ENCODE measurements at regions not wholly inside any gene's neighbourhood (a gene's known extent, or its start where the extent isn't known, plus 50 kb on each side); places are given as distances from the start of the nearest gene placed in this dataset.

GRCh38 chr3:152196782-152197181, 71.9 kb upstream of the MBNL1 start:
- Histone ChIP-seq H3K9me3 (ENCODE audit: control insufficient read depth in 2 of 2, low read length in 2 of 2) (no peaks in the 10 kb centered on the region), H3K36me3 (ENCODE audit: control insufficient read depth in 2 of 2, insufficient read depth in 2 of 2, low read length in 2 of 2) (no peaks in the 10 kb centered on the region), H3K27ac (ENCODE audit: low read depth in 2 of 2, low read length in 2 of 2) (peak overlapping the region; percentile 64 to 71), H3K4me1 (ENCODE audit: control insufficient read depth in 2 of 2, insufficient read depth in 2 of 2, low read length in 2 of 2) (peaks cover 4 to 8% of the 10 kb centered on the region in 2 donors), H3K4me3 (ENCODE audit: low read length in 2 of 2) (peak overlapping the region; percentile 6 to 40), H3K9ac (ENCODE audit: low read depth in 1 of 2, low read length in 2 of 2) (peak overlapping the region; percentile 9 to 38), H3K27me3 (ENCODE audit: control insufficient read depth in 2 of 2, insufficient read depth in 2 of 2, low read length in 2 of 2) (no peaks in the 10 kb centered on the region)

DNA sequence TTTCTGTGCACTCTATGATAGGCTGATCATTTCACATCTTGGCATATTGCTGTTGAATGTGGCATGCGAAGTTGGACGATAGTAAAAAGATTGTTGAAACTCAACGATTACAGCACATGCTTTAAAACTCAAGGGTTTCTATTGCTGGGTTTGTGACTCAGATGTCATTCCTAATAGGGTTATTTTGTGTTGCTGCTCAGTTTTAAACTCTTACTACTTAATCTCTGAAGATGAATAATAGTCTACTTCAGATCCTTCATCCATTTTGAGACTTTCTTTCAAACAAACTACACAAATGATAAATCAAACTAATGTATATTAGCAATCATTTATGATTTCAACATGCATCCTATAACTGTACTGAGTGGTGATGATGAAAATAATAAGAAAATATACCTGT, 71.3 kb upstream of the MBNL1 start:
- peaks cover 4 to 8% of the 10 kb centered on the region in 2 donors for H3K4me1 ChIP-seq (ENCODE audit: control insufficient read depth in 2 of 2, insufficient read depth in 2 of 2, low read length in 2 of 2)
- H3K9me3 ChIP-seq (ENCODE audit: control insufficient read depth in 2 of 2, low read length in 2 of 2), result no peaks in the 10 kb centered on the region
- no peaks in the 10 kb centered on the region for H3K36me3 ChIP-seq (ENCODE audit: control insufficient read depth in 2 of 2, insufficient read depth in 2 of 2, low read length in 2 of 2)
- no peaks in the 10 kb centered on the region for H3K27me3 ChIP-seq (ENCODE audit: control insufficient read depth in 2 of 2, insufficient read depth in 2 of 2, low read length in 2 of 2)
- peak overlapping the region in 1 of 2 donors; percentile 38 for H3K9ac ChIP-seq (ENCODE audit: low read depth in 1 of 2, low read length in 2 of 2)
- H3K27ac ChIP-seq (ENCODE audit: low read depth in 2 of 2, low read length in 2 of 2), result peak overlapping the region; percentile 64 to 71
- peak overlapping the region; percentile 6 to 40 for H3K4me3 ChIP-seq (ENCODE audit: low read length in 2 of 2)

GRCh38 chr3:152197937-152198336, 70.8 kb upstream of the MBNL1 start:
- Histone ChIP-seq H3K36me3 (ENCODE audit: control insufficient read depth in 2 of 2, insufficient read depth in 2 of 2, low read length in 2 of 2) (no peaks in the 10 kb centered on the region), H3K27ac (ENCODE audit: low read depth in 2 of 2, low read length in 2 of 2) (peak overlapping the region; percentile 64 to 71), H3K4me3 (ENCODE audit: low read length in 2 of 2) (no peak overlapping the region), H3K4me1 (ENCODE audit: control insufficient read depth in 2 of 2, insufficient read depth in 2 of 2, low read length in 2 of 2) (peaks cover 3 to 12% of the 10 kb centered on the region in 2 donors), H3K9me3 (ENCODE audit: control insufficient read depth in 2 of 2, low read length in 2 of 2) (no peaks in the 10 kb centered on the region), H3K9ac (ENCODE audit: low read depth in 1 of 2, low read length in 2 of 2) (no peak overlapping the region), H3K27me3 (ENCODE audit: control insufficient read depth in 2 of 2, insufficient read depth in 2 of 2, low read length in 2 of 2) (no peaks in the 10 kb centered on the region)

GRCh38 chr3:152198665-152199064, 70.1 kb upstream of the MBNL1 start:
- Histone ChIP-seq H3K4me3 (ENCODE audit: low read length in 2 of 2) (no peak overlapping the region), H3K36me3 (ENCODE audit: control insufficient read depth in 2 of 2, insufficient read depth in 2 of 2, low read length in 2 of 2) (no peaks in the 10 kb centered on the region), H3K27ac (ENCODE audit: low read depth in 2 of 2, low read length in 2 of 2) (peak overlapping the region; percentile 64 to 71), H3K9me3 (ENCODE audit: control insufficient read depth in 2 of 2, low read length in 2 of 2) (no peaks in the 10 kb centered on the region), H3K27me3 (ENCODE audit: control insufficient read depth in 2 of 2, insufficient read depth in 2 of 2, low read length in 2 of 2) (no peaks in the 10 kb centered on the region), H3K4me1 (ENCODE audit: control insufficient read depth in 2 of 2, insufficient read depth in 2 of 2, low read length in 2 of 2) (peaks cover 0 to 11% of the 10 kb centered on the region in 2 donors), H3K9ac (ENCODE audit: low read depth in 1 of 2, low read length in 2 of 2) (peak overlapping the region in 1 of 2 donors; percentile 27)

DNA sequence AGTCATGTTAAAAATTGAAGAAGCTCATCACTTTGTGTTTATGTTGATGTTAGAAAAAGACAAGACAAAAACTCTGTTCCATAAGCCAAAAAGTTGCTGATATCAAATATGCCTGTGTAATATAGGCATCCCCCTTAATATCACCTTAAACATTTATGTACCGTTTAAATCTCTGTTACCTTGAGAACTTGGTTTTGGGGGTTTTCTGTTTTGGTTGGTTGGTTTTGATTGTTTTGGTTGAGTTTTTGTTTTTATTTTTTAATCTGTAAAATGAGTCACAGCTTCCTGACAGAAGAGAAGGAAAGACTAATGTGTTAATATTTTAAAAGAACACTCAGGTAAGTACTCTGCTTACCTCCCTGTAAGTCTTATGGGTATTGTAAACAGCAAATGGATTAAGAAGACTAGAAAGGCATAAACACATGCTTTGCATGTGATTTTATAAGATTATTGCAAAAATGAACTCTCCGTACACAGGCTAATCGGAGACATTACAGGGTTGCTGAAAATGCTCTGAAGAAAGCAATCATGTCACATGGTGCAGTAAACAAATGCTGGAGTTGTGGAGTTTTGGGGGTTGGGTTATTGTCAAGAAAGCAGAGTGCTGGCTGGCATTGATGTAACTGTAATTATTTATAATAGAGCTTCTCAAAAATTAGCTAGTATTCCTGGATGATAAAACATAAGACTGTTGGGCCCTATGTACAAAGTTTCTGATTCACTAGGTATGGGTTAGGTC, 69.5 kb upstream of the MBNL1 start:
- Histone ChIP-seq H3K36me3 (ENCODE audit: control insufficient read depth in 2 of 2, insufficient read depth in 2 of 2, low read length in 2 of 2) (no peaks in the 10 kb centered on the region), H3K4me3 (ENCODE audit: low read length in 2 of 2) (peak overlapping the region in 1 of 2 donors; percentile 14), H3K27me3 (ENCODE audit: control insufficient read depth in 2 of 2, insufficient read depth in 2 of 2, low read length in 2 of 2) (no peaks in the 10 kb centered on the region), H3K9ac (ENCODE audit: low read depth in 1 of 2, low read length in 2 of 2) (peak overlapping the region; percentile 14 to 23), H3K9me3 (ENCODE audit: control insufficient read depth in 2 of 2, low read length in 2 of 2) (no peaks in the 10 kb centered on the region), H3K27ac (ENCODE audit: low read depth in 2 of 2, low read length in 2 of 2) (peak overlapping the region; percentile 64 to 71), H3K4me1 (ENCODE audit: control insufficient read depth in 2 of 2, insufficient read depth in 2 of 2, low read length in 2 of 2) (peaks cover 0 to 12% of the 10 kb centered on the region in 2 donors)

DNA sequence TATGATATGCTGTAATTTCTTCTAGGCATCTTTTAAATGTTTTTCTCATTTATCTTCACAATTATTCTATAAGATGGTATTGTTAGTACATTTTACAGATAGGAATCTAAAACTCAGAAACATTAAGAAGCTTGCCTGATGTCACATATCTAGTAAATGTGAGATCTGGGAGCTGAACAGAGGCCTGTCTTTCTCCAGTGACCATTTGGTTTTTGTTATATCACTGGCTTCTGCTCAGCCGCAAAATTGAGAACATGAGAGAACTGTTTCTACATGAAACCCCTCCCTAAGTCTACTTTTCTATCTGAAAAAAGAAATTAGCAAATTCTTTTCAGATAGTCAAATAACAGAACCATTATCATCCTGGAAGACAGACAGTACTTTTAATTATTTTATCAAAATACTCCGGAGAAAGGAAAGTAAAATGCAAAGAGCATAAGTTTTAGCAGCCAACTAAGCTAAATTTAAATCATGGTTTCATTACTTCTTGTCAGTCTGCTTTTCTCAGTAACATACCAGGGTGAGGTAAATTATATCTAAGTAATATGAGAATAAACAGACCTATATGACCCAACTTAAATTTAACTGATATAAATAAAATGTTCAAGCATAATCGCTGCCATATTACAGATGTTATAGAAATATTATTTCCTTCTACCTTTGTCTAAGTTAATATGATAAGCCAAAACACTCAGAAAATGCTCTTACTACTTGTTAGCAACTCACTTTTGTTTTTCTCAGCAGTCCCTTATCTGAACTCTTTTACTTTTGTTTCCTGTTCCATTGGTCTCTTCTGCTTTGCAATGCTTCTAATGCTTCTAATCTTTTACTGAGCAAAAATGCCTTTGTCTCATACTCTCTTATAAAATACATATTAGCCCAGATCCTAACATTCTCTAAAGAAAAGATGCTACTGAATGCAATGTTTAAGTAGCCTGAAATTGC, 68.0 kb upstream of the MBNL1 start:
- H3K9me3 ChIP-seq (ENCODE audit: control insufficient read depth in 2 of 2, low read length in 2 of 2), result no peaks in the 10 kb centered on the region
- peak overlapping the region; percentile 46 to 48 for H3K9ac ChIP-seq (ENCODE audit: low read depth in 1 of 2, low read length in 2 of 2)
- H3K36me3 ChIP-seq (ENCODE audit: control insufficient read depth in 2 of 2, insufficient read depth in 2 of 2, low read length in 2 of 2), result no peaks in the 10 kb centered on the region
- H3K4me3 ChIP-seq (ENCODE audit: low read length in 2 of 2), result peak overlapping the region in 1 of 2 donors; percentile 23
- H3K27ac ChIP-seq (ENCODE audit: low read depth in 2 of 2, low read length in 2 of 2), result peak overlapping the region; percentile 64 to 71
- H3K4me1 ChIP-seq (ENCODE audit: control insufficient read depth in 2 of 2, insufficient read depth in 2 of 2, low read length in 2 of 2), result peaks cover 0 to 15% of the 10 kb centered on the region in 2 donors
- H3K27me3 ChIP-seq (ENCODE audit: control insufficient read depth in 2 of 2, insufficient read depth in 2 of 2, low read length in 2 of 2), result no peaks in the 10 kb centered on the region

- H3K4me1 ChIP-seq (ENCODE audit: control insufficient read depth in 2 of 2, insufficient read depth in 2 of 2, low read length in 2 of 2), result peaks cover 0 to 17% of the 10 kb centered on the region in 2 donors
- H3K27ac ChIP-seq (ENCODE audit: low read depth in 2 of 2, low read length in 2 of 2), result peak overlapping the region; percentile 33 to 74
- peak overlapping the region; percentile 52 to 57 for H3K9ac ChIP-seq (ENCODE audit: low read depth in 1 of 2, low read length in 2 of 2)
- H3K9me3 ChIP-seq (ENCODE audit: control insufficient read depth in 2 of 2, low read length in 2 of 2), result no peaks in the 10 kb centered on the region
- no peaks in the 10 kb centered on the region for H3K27me3 ChIP-seq (ENCODE audit: control insufficient read depth in 2 of 2, insufficient read depth in 2 of 2, low read length in 2 of 2)
- H3K36me3 ChIP-seq (ENCODE audit: control insufficient read depth in 2 of 2, insufficient read depth in 2 of 2, low read length in 2 of 2), result no peaks in the 10 kb centered on the region
- H3K4me3 ChIP-seq (ENCODE audit: low read length in 2 of 2), result peak overlapping the region; percentile 39 to 58
Observed at GRCh38 chr3:152202976-152203626, 65.6 kb upstream of the MBNL1 start.

DNA sequence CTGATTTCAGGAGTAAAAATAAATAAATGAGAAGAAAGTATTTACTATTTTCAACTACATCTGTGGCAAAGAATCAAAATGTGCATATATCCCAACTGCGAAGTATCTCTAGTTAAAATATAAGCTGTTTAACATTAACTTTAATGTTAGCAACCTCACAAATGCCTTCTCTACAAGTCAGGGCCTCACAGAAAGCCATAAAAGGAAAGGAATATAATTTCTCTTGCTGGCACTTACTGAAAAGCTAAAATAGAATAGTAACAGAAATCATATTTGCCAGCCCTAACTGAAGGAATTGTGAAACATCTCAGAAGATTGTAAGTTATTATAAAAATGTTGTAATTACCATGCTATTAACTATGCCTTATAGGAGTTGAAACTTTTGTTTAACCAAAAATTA, 65.1 kb upstream of the MBNL1 start:
- Histone ChIP-seq H3K4me3 (ENCODE audit: low read length in 2 of 2) (peak overlapping the region; percentile 39 to 58), H3K27me3 (ENCODE audit: control insufficient read depth in 2 of 2, insufficient read depth in 2 of 2, low read length in 2 of 2) (no peaks in the 10 kb centered on the region), H3K9ac (ENCODE audit: low read depth in 1 of 2, low read length in 2 of 2) (peak overlapping the region; percentile 52 to 57), H3K36me3 (ENCODE audit: control insufficient read depth in 2 of 2, insufficient read depth in 2 of 2, low read length in 2 of 2) (no peaks in the 10 kb centered on the region), H3K4me1 (ENCODE audit: control insufficient read depth in 2 of 2, insufficient read depth in 2 of 2, low read length in 2 of 2) (peaks cover 0 to 13% of the 10 kb centered on the region in 2 donors), H3K9me3 (ENCODE audit: control insufficient read depth in 2 of 2, low read length in 2 of 2) (no peaks in the 10 kb centered on the region), H3K27ac (ENCODE audit: low read depth in 2 of 2, low read length in 2 of 2) (peak overlapping the region; percentile 33 to 74)

DNA sequence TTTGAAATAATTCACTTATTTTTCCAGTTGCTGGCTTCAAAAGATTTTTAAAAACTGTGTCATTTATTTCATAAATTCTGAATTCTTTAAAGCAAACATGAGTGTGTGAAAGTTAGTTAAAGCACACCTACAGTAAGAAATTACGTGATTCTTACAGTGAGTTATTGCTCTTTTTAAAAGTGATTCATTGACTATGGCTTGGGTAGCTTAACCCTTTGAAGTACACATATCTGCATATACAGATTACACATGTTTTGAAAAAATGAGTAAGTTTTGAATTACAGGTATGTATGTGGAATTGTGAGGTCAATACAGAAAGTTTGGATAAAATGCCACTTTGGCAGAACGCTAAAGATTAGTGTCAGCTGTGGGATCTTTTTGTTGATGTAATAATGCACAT, 64.5 kb upstream of the MBNL1 start:
- Histone ChIP-seq H3K9ac (ENCODE audit: low read depth in 1 of 2, low read length in 2 of 2) (peak overlapping the region; percentile 24 to 52), H3K36me3 (ENCODE audit: control insufficient read depth in 2 of 2, insufficient read depth in 2 of 2, low read length in 2 of 2) (no peaks in the 10 kb centered on the region), H3K27ac (ENCODE audit: low read depth in 2 of 2, low read length in 2 of 2) (peak overlapping the region; percentile 48), H3K27me3 (ENCODE audit: control insufficient read depth in 2 of 2, insufficient read depth in 2 of 2, low read length in 2 of 2) (no peaks in the 10 kb centered on the region), H3K9me3 (ENCODE audit: control insufficient read depth in 2 of 2, low read length in 2 of 2) (no peaks in the 10 kb centered on the region), H3K4me3 (ENCODE audit: low read length in 2 of 2) (peak overlapping the region; percentile 33 to 58), H3K4me1 (ENCODE audit: control insufficient read depth in 2 of 2, insufficient read depth in 2 of 2, low read length in 2 of 2) (peaks cover 0 to 13% of the 10 kb centered on the region in 2 donors)
